Activated CD8-positive, alpha-beta memory T cell treated with anti-CD3 and anti-CD28 coated beads, Interleukin-2, amount 10 ng/mL, durations not matched to agents 7 days and 5 days (primary cell): ENCODE measurements at regions not wholly inside any gene's neighbourhood (a gene's known extent, or its start where the extent isn't known, plus 50 kb on each side); places are given as distances from the start of the nearest gene placed in this dataset.

Experiments
- ATAC-seq: fragments of 150-1000 bp; cut with Tn5 transposase; one replicate; pipeline ENCODE4 v1.10.0; 2021; ENCODE audit warnings: moderate library complexity
- CTCF ChIA-PET: fragments of 350-600 bp; sonication (Branson Sonifier 250); formaldehyde crosslinking; loops from one replicate; lab custom pipeline; 2021; ENCODE audit warnings: antibody characterized with exemption; lab: Charles Lee
- DNase-seq: peaks from one replicate; pipeline ENCODE4 v3.0.0-alpha.2; 2020
- H3K27ac Mint-ChIP-seq: one replicate; pipeline ENCODE4 v1.8.0; 2021; ENCODE audit warnings: mild to moderate bottlenecking, mixed read lengths
- H3K27me3 Mint-ChIP-seq: one replicate; pipeline ENCODE4 v1.8.0; 2021; ENCODE audit warnings: mixed read lengths
- H3K36me3 Mint-ChIP-seq: one replicate; pipeline ENCODE4 v1.8.0; 2021; ENCODE audit warnings: mild to moderate bottlenecking, mixed read lengths
- H3K4me1 Mint-ChIP-seq: one replicate; pipeline ENCODE4 v1.8.0; 2021; ENCODE audit warnings: mixed read lengths
- H3K4me3 Mint-ChIP-seq: one replicate; pipeline ENCODE4 v1.8.0; 2021; ENCODE audit warnings: mild to moderate bottlenecking, moderate library complexity, mixed read lengths
- H3K9me3 Mint-ChIP-seq: one replicate; pipeline ENCODE4 v1.8.0; 2022; ENCODE audit warnings: low read depth, mixed read lengths

DNA sequence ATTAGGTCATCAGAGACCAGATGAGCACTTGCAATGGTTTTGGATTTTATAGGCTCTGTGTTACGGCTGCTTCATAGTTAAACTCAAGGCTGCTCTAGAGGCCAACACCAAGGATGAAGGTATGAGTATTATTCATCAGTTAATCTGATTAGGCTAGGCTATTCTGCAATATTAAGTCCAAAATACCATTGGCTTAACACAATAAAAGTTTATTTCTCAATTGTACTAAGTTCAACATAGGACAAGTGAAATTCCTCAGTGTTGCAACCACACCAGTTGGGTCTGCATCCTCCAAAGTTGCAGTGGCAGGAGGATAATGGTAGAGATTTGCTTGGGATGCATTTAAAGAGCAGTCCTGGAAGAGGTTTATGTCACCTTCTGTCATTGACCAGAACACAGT is 538.3 kb upstream of the CDH2 start:
- Mint-ChIP-seq H3K27ac (no peak overlapping the region), H3K36me3 (no peaks in the 10 kb centered on the region), H3K9me3 (peaks cover 6% of the 10 kb centered on the region), H3K4me1 (no peaks in the 10 kb centered on the region), H3K4me3 (no peak overlapping the region), H3K27me3 (no peaks in the 10 kb centered on the region)
- CTCF ChIA-PET, result no interaction called here
- DNase-seq (no peak), ATAC-seq (no peak)

DNA sequence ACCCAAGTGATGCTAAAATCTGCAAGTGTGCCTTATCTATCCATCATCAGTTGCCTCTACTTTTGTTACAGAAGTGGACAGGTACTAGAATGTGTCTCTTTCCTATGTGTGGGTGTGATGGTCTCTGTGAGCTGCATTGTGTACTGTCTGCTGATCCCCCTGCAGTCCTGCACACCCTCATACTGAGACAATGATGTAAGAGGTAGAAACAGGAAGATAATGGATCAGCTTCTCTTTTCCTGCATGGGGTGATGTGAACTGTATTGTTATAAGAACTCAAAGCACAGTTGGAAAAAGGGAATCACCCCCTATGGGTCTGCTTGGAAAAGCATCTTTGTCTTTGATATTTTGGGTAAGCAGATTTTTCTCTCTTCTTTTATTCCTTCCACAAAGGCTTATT is 537.6 kb upstream of the CDH2 start:
- peaks cover 6% of the 10 kb centered on the region for H3K9me3 Mint-ChIP-seq
- CTCF ChIA-PET, result no interaction called here
- DNase-seq, result no peak
- H3K4me3 Mint-ChIP-seq, result no peak overlapping the region
- no peaks in the 10 kb centered on the region for H3K27me3 Mint-ChIP-seq
- ATAC-seq, result no peak
- no peaks in the 10 kb centered on the region for H3K36me3 Mint-ChIP-seq
- H3K4me1 Mint-ChIP-seq, result no peaks in the 10 kb centered on the region
- H3K27ac Mint-ChIP-seq, result no peak overlapping the region

DNA sequence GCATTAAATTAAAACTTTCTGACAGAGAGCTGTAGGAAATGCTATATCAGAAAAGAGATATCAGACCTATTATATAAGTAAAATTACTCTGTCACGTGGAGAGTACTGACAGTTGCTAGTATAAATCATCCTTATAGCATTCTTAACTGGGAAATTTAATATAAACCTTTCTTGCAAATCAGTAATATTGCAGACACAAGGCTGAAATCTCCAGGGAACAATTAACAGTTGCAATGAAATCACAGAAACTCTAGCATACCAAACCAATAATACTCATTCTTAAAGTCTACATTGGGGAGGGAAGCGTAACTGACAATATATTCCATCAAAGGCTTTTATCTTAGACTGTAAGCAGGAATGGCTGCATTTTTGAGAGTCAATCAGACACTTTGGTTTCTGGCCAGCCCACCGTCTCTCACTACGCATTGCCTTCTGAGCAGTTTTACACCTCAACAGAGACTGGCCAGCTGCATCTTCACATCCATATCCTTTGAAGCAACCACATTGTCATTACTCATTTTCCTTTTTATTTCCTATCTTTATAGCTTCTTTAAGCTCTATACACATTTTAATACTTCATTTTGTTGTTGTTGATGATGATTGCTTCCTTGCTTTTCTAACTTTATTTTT is 536.0 kb upstream of the CDH2 start:
- no peak for DNase-seq
- no peaks in the 10 kb centered on the region for H3K36me3 Mint-ChIP-seq
- no peak overlapping the region for H3K27ac Mint-ChIP-seq
- no peaks in the 10 kb centered on the region for H3K4me1 Mint-ChIP-seq
- ATAC-seq, result no peak
- no peak overlapping the region for H3K4me3 Mint-ChIP-seq
- CTCF ChIA-PET, result no interaction called here
- H3K27me3 Mint-ChIP-seq, result no peaks in the 10 kb centered on the region
- peaks cover 12% of the 10 kb centered on the region for H3K9me3 Mint-ChIP-seq

DNA sequence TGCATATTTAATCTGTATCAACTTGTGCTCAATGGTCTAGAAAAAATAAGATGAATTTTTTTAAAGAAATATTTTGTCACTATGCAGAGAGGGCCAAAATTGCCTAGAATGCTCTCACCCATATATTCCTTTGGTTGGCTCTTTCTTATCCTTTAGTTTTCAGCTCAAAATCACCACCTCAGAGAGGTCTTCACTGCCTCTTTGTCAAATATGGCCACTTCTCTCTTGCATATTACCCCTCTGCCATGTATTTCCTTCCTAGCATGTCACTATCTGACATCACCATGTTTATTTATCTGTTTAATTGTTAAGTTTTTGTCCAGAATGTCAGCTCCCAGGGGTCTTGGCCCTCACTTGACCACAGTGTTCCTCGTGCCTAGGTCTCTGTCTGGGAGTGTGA is 535.2 kb upstream of the CDH2 start:
- CTCF ChIA-PET, result no interaction called here
- ATAC-seq (no peak), DNase-seq (no peak)
- H3K27me3 Mint-ChIP-seq, result no peaks in the 10 kb centered on the region
- no peaks in the 10 kb centered on the region for H3K36me3 Mint-ChIP-seq
- H3K4me3 Mint-ChIP-seq, result no peak overlapping the region
- H3K27ac Mint-ChIP-seq, result no peak overlapping the region
- no peaks in the 10 kb centered on the region for H3K4me1 Mint-ChIP-seq
- H3K9me3 Mint-ChIP-seq, result peaks cover 9% of the 10 kb centered on the region

DNA sequence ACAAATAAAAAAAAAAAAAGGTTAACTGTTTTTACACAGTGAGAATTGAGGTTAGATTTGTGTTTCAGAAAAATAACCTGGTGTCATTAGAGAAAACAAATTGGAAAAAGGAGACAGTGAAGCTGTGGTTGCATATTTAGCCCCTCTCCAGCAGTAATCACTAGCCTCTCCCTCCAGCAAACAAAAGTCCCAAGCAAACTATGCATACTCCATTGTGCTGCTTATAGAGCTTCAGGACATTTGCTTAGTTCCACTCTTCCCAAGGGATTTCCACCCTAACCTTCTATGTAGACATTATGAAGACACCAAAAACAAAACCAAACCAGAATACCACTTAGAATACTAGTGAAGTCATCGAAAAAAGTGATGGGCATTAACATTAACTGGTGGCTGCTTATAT is 534.2 kb upstream of the CDH2 start:
- Mint-ChIP-seq H3K27ac (no peak overlapping the region), H3K36me3 (no peaks in the 10 kb centered on the region), H3K4me1 (no peaks in the 10 kb centered on the region), H3K9me3 (peaks cover 9% of the 10 kb centered on the region), H3K27me3 (no peaks in the 10 kb centered on the region), H3K4me3 (no peak overlapping the region)
- CTCF ChIA-PET, result no interaction called here
- DNase-seq (no peak), ATAC-seq (no peak)

DNA sequence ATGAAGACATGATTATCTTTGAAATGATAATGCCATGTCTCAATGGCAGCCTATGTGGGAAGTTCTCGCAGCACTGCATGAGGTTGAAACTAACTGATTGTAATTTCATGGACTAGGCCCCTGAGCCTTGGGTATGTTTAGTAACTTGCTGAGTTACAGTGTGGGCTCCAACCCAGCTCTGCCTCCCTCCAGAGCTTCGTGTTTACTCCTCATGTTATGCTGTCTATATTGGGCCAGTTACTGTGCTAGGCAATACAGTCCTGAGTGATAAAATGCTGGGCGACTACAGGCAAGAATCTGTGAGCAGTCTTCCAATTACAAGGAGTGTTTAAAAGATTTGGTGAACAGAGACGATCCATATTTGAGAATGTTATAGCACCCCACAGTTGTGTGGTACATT is 530.1 kb upstream of the CDH2 start:
- Mint-ChIP-seq H3K4me1 (no peaks in the 10 kb centered on the region), H3K9me3 (peaks cover 6% of the 10 kb centered on the region), H3K4me3 (no peak overlapping the region), H3K27ac (no peak overlapping the region), H3K36me3 (no peaks in the 10 kb centered on the region), H3K27me3 (no peaks in the 10 kb centered on the region)
- no peak for DNase-seq
- CTCF ChIA-PET, result no interaction called here
- no peak for ATAC-seq

DNA sequence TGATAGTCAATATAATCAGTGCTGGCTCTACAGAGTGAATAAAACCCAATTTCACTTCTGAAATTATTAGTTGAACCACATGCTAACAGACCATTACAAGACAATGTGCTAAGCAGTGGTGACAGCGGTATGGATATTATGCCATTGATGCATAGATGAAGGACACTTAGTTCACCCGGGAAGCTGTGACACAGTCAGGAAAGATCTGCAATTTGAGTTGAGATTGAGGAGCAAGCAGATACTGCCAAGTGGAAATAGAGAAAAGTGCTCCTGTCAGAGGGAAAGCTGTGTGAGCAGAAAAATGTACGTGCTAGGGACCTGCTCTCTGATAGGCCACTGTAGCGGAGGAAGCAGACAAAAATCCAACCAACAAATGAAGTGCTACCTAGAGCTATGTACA is 529.5 kb upstream of the CDH2 start:
- CTCF ChIA-PET, result no interaction called here
- no peak for DNase-seq
- H3K36me3 Mint-ChIP-seq, result no peaks in the 10 kb centered on the region

DNA sequence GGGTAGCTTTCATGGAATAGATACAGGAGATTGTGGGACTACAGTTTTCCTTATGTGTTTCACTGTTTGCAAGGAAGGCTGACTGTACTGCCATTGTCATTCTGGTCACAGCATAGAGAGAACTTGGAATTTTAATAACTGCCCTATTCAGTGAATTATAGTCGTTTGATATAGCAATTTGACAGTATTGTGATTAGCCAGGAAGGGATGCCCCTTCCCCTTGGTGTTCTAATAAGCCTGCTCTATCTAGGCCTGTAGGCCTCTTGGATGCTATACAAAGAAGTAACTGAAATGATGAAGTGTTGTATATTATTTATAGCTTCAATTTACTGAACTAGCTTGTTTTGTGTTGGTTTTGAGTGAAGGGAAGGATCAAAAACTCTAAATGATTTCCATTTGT is 528.6 kb upstream of the CDH2 start:
- no peaks in the 10 kb centered on the region for H3K4me1 Mint-ChIP-seq
- H3K27ac Mint-ChIP-seq, result no peak overlapping the region
- DNase-seq (no peak), ATAC-seq (no peak)
- H3K4me3 Mint-ChIP-seq, result no peak overlapping the region
- CTCF ChIA-PET, result no interaction called here
- no peaks in the 10 kb centered on the region for H3K36me3 Mint-ChIP-seq
- H3K27me3 Mint-ChIP-seq, result no peaks in the 10 kb centered on the region
- peaks cover 12% of the 10 kb centered on the region for H3K9me3 Mint-ChIP-seq

More for the DNA sequence above, 529.5 kb upstream of the CDH2 start:
- peaks cover 6% of the 10 kb centered on the region for H3K9me3 Mint-ChIP-seq
- no peaks in the 10 kb centered on the region for H3K4me1 Mint-ChIP-seq
- no peak for ATAC-seq
- H3K27ac Mint-ChIP-seq, result no peak overlapping the region
- no peak overlapping the region for H3K4me3 Mint-ChIP-seq
- no peaks in the 10 kb centered on the region for H3K27me3 Mint-ChIP-seq

DNA sequence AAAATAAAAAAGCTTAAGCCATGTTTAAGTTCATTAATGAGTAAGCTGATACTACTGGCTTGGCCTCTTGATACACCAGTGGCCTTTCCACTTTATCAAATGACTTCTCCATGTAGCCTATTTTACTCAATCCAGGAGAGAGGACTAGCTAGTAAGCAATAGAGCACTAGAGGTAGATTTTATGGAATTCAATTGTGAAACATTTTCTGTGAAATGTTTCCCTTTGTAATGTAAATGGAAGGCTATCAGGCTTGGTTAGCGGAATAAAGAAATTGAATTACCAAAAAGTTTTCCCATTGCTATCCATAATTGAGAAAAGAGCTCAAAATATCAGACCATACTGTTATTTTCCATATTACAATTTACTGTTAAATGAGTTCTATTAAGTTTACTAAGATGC is 515.4 kb upstream of the CDH2 start:
- no peaks in the 10 kb centered on the region for H3K36me3 Mint-ChIP-seq
- H3K4me1 Mint-ChIP-seq, result no peaks in the 10 kb centered on the region
- ATAC-seq (no peak), DNase-seq (no peak)
- H3K9me3 Mint-ChIP-seq, result peaks cover 11% of the 10 kb centered on the region
- CTCF ChIA-PET, result no interaction called here
- no peak overlapping the region for H3K27ac Mint-ChIP-seq
- H3K27me3 Mint-ChIP-seq, result no peaks in the 10 kb centered on the region
- H3K4me3 Mint-ChIP-seq, result no peak overlapping the region

DNA sequence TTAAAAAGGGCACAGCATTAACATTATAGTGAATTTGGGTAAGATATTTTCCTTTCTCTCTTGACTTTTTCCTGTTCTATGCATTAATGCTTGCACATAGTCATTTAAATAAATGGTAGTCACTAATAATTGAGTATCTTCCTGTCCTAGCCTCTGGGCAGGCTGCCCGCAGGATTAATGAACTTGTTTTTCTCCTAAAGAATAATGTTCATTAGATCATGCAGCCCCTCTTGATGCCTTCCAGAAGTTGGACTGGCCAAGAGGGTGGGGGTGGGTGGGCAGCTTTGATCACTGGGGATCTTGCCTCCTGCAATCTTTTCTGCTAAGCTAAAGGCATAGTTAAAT is 514.5 kb upstream of the CDH2 start:
- CTCF ChIA-PET, result no interaction called here
- Mint-ChIP-seq H3K9me3 (peaks cover 10% of the 10 kb centered on the region), H3K4me3 (no peak overlapping the region), H3K36me3 (no peaks in the 10 kb centered on the region), H3K27me3 (no peaks in the 10 kb centered on the region), H3K4me1 (no peaks in the 10 kb centered on the region), H3K27ac (no peak overlapping the region)
- ATAC-seq (no peak), DNase-seq (no peak)

DNA sequence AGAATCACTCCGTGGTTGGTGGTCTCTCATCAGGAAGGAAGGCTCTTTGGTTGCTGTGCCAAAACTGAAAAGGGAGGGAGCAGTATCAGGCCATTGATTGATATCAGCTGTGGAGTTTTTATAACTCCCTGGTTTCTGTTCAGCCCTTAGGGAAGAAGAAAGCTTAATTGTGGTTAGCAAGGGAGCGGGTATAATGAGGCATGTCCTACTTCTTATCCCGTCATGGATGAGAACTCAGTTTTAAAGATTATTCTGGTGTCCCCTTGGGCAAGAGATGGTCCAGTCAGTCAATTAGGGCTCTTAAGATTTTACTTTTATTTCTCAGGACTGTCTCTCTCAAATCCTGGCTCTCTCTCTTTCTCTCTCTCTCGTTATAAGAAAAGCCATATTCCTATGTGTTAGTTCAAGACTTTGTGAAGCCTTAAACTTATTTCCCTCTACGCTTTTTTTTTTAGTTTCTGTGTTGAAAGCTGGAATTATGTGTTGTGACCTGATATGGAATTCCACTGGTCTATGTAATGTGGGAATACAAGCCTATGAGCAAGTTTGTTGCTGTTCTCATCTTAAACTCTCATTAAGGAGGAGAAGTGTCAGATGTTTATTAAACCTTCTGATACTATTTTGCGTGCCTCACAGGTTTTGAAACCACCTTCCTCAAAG is 514.0 kb upstream of the CDH2 start:
- H3K27ac Mint-ChIP-seq, result no peak overlapping the region
- ATAC-seq (no peak), DNase-seq (no peak)
- H3K27me3 Mint-ChIP-seq, result no peaks in the 10 kb centered on the region
- CTCF ChIA-PET, result no interaction called here
- H3K9me3 Mint-ChIP-seq, result peaks cover 10% of the 10 kb centered on the region
- H3K36me3 Mint-ChIP-seq, result no peaks in the 10 kb centered on the region
- H3K4me3 Mint-ChIP-seq, result no peak overlapping the region
- H3K4me1 Mint-ChIP-seq, result no peaks in the 10 kb centered on the region

DNA sequence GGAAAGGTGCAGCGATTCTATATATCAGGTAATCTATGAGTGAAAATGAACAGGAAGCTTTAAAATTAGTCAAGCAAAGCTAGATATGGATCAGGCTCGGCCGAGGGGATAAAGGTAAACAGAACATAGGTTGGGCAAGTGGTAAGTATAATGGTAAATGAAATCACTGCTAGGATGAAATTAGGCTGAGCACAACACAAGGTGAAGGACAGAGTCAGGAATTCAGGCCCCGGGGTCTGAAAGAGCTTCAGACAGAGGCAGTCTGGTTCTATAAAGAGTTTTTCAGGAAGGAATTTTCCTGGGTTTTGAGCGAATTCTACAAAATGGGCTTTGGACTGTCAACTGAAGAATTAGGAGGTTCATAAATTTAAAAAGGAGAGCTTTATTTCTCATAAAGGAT is 513.2 kb upstream of the CDH2 start:
- CTCF ChIA-PET, result no interaction called here
- DNase-seq (no peak), ATAC-seq (no peak)
- Mint-ChIP-seq H3K27me3 (no peaks in the 10 kb centered on the region), H3K9me3 (peaks cover 6% of the 10 kb centered on the region), H3K27ac (no peak overlapping the region), H3K4me1 (no peaks in the 10 kb centered on the region), H3K36me3 (no peaks in the 10 kb centered on the region), H3K4me3 (no peak overlapping the region)

DNA sequence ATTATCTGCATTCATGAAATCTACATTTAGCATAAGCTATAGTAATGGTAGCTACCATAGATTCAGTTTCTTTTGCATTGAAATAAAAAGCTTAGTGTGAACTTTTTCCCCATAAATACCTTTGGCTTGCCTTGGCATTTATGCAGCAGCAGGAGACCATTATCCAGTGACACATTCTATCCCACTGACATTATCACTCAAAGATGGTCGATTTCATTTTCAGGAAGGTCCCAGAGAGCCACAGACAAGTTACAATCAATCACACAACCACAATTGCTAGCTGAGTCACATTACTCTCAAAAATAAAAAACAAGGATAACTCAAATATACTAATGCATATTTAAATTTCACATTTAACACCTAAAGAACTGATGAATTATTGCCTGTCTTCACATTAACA is 512.7 kb upstream of the CDH2 start:
- H3K9me3 Mint-ChIP-seq, result peaks cover 6% of the 10 kb centered on the region
- H3K36me3 Mint-ChIP-seq, result no peaks in the 10 kb centered on the region
- no peaks in the 10 kb centered on the region for H3K27me3 Mint-ChIP-seq
- H3K4me3 Mint-ChIP-seq, result no peak overlapping the region
- H3K4me1 Mint-ChIP-seq, result no peaks in the 10 kb centered on the region
- CTCF ChIA-PET, result no interaction called here
- no peak overlapping the region for H3K27ac Mint-ChIP-seq
- ATAC-seq (no peak), DNase-seq (no peak)

DNA sequence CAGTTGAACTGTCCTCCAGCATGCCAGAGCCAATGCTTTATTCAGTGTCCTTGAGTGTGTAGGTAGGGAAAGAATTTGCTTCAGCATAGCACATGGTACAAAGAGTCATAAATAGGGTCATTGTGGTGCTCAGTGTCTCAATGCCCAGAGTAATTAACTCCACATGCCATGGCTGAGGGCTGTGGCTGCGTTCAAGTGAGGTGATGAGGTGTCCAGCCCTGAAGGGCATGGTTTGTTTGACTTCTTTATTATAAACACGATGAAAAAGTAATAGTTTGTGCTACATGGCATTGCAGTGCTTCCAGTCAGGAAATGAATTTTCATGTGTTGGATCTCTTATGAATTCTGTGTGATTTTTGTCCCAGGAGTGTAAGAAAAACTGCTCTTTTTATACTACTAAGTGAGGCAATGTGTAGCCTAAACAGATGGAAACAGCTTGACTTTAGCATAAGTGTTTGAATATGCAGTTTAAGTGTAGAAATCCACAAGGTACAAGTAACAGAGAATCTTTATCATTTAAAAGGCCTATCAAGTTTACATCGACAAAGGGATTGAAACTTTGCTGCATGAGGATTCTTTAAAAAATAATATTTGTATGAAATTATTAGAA is 507.9 kb upstream of the CDH2 start:
- H3K4me1 Mint-ChIP-seq, result no peaks in the 10 kb centered on the region
- CTCF ChIA-PET, result no interaction called here
- ATAC-seq (no peak), DNase-seq (no peak)
- H3K36me3 Mint-ChIP-seq, result no peaks in the 10 kb centered on the region
- H3K27me3 Mint-ChIP-seq, result no peaks in the 10 kb centered on the region
- peaks cover 3% of the 10 kb centered on the region for H3K9me3 Mint-ChIP-seq
- H3K27ac Mint-ChIP-seq, result no peak overlapping the region
- no peak overlapping the region for H3K4me3 Mint-ChIP-seq
